NCI-H1092 (cell line): ENCODE measurements at regions not wholly inside any gene's neighbourhood (a gene's known extent, or its start where the extent isn't known, plus 50 kb on each side); places are given as distances from the start of the nearest gene placed in this dataset.

Experiments
- DNase-seq: peaks from one replicate; lab custom pipeline; 2025; lab: John Stamatoyannopoulos, UW

- DNase-seq = no peak
These were observed 52.6 kb upstream of the TGFBR2 start for GRCh38 chr3:30553641-30554316.

- DNase-seq = no peak
These were observed 52.1 kb upstream of the TGFBR2 start for GRCh38 chr3:30554317-30554690.

DNA sequence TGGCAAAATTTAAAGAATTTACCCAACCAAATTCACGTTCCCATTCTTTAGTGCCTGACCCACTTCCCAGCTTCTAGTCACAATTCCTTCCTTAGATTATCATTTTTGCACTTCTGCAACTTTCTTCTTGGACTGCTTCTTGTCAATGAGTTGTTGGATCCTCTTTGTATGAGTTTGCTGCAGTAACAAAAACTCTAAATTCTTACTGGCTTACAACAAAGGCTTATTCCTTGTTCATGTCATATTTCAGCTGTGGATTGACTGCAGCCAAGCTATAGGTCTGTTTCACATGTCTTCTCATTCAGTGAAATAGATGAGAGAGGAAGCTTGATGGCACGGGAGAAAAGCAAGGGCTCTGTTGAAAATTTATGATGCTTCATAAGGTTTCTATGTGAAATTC is 50.4 kb upstream of the TGFBR2 start:
- DNase-seq = no peak
